GOT3 (cell line): ENCODE measurements at regions not wholly inside any gene's neighbourhood (a gene's known extent, or its start where the extent isn't known, plus 50 kb on each side); places are given as distances from the start of the nearest gene placed in this dataset.
"Not testable (repeated sequence)": the region's sequence is repeated elsewhere in the genome, so short reads cannot be mapped to it uniquely, and the experiment has no call there.

ENCODE experiments used
- DNase-seq: peaks from one replicate; lab custom pipeline; 2025; ENCODE audit warnings: mixed read lengths; lab: John Stamatoyannopoulos, UW

DNA sequence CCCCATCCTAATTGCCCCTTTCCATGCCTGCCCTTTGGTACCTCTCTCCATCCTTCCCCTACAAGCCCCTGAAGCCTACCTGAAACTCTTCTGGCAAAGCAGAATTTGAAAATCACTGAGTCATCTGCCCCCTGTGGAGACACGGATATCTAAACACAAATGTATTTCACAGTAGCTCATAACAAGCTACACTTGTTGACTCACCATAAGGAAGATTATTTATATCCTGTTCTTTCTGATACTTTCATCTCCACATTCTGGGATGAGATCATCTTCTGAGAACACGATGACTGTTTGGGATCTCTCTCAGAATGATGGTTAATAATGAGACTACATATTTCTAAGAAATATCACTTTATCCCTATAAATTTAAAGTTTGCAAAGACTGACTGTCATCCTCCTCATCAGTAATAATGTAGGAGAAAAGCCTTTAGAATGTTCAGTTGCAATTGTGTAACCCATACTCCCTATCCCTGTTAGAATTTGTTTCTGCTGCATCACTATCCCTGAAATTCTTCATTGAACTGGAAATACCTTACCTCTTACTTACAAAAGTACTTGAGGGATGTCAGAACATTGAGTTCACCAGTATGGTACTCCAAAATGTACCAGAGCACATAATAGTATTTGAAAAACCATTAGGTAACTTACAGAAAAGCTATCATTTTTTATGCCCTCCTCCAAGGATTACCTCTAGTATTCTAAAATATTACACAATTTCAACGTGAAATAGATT is 116.1 kb upstream of the IL12A start:
- no peak for DNase-seq

- DNase-seq = no peak
These were observed 113.5 kb upstream of the IL12A start for GRCh38 chr3:159875116-159875515.

- DNase-seq = no peak
These were observed 110.7 kb upstream of the IL12A start for GRCh38 chr3:159877924-159878323.

GRCh38 chr3:159879146-159879545 is 109.5 kb upstream of the IL12A start:
- DNase-seq = no peak

DNA sequence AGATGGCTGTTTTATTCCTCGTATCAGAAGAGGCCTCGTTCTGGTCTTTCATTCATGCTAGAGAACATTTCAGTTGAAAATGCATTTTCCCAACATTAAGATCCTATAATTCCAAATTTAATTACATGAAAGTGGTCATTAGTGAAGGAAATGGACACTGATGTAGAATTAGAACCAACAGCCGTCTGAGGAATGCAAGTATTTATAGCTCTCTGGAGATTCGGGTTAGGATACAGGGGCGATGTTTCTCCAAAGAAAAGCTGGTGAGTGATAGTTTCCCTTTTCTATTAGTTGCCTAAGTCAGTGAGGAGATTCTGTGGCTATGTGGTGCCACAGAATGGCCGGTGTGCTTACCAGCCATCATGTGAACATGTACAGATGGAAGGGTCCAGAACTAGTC is 109.0 kb upstream of the IL12A start:
- no peak for DNase-seq

DNA sequence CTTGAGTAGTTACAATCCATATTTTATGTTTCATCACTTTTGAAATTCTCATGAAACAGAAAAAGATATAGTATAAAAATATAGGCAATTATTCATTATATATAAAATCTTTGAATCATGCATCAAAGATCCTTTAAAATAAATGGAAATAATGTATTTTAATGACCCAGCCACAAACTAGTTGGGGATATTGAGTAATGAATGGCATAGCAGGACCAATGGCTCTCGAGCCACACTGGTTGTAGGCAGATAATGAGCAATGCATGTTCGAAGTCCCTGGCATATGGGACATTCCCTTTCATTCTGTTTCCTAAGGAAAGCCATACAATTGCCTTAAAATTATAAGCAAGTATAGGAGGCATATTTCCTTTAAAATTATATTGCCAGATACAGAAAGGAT is 107.4 kb upstream of the IL12A start:
- DNase-seq = no peak

DNA sequence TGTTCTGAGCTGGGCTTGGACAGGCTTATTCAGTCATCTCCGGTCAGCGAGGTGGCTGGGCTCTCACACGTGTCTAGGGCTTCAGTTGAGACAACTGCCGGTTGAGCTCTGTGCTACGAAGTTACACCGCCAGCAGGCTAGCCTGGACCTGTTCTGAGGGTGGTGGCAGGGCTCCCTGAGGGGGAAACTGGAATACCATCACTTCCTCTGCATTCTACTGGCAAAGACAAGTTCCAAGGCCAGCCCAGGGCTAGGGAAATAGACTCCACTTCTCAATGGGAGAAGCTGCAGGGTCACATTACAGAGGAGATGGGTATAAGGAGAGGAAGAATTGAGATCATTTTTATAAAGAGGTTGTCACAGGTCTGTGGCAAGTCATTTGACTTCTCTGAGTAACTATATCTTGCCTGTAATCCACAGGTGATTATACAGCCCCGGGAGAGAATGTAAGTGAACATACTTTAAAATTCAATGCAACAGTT is 106.8 kb upstream of the IL12A start:
- DNase-seq = no peak

DNA sequence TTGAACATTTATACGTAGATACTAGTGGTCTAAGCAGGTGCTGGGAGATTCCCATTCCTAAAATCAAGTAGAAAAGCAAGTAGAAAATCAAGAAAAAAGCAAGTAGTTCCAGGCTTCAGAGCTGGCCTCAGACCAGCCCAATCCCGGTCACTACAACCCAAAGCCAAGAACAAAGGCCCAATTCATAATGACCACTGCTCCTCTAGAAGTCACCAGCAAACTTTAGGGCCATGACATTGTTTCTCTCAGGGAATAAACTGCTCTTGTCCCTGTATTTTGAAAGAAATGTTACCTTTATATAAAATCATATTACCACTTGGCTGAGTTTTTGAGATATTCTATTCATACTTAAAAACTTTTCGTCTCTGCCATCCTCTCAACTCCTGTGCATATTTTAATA is 106.3 kb upstream of the IL12A start:
- DNase-seq = no peak

- no peak for DNase-seq
These were observed 105.5 kb upstream of the IL12A start for GRCh38 chr3:159882790-159883779.

DNA sequence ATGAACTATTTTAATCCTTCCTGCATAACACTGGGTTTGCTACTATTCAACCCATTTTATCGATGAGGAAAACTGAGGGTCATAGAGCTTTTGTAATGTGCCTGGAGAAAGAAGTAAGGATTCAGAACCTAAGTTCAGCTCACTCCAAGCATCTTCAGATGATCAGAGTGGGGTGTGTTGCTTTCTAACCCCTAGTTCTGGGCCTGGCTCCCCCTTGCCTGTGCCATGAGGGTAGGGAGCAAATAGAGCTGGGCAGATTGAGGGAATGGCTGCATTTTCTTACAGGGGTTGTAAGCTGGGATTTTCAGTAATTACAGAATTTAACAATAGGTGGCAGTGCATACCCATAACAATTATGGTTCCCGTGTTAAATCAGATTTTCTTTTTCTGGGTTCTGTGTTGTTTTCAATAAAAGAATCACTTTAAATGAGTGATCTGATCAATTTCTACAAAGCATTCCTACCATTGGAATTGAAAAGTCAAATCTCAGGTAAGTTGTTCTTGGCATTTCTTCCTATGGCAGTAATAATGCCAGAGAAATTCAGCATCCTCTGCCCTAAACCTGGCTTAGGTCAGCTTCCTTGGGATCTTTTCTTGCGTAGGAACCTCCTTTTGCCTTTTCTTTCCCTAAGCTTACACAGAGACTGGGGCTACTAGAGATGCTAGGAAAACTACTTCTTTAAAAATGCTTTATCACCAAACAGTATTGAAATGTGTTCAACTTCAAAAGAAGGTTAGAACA is 103.8 kb upstream of the IL12A start:
- DNase-seq = no peak

- no peak for DNase-seq
These were observed 102.6 kb upstream of the IL12A start for GRCh38 chr3:159886050-159886449.

DNA sequence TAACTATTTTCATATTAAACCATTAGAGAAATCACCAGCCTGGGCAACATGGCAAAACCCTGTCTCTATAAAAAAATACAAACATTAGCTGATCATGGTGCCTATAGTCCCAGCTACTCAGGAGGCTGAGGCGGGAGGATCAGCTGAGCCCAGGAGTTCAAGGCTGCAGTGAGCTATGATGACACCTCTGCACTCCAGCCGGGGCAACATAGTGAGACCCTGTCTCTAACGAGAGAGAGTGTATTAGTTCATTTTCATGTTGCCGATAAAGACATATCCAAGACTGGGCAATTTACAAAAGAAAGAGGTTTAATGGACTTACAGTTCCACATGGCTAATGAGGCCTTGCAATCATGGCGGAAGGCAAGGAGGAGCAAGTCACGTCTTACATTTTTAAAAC is 102.1 kb upstream of the IL12A start:
- DNase-seq = not testable (repeated sequence)

GRCh38 chr3:159887168-159887567 is 101.5 kb upstream of the IL12A start:
- no peak for DNase-seq

DNA sequence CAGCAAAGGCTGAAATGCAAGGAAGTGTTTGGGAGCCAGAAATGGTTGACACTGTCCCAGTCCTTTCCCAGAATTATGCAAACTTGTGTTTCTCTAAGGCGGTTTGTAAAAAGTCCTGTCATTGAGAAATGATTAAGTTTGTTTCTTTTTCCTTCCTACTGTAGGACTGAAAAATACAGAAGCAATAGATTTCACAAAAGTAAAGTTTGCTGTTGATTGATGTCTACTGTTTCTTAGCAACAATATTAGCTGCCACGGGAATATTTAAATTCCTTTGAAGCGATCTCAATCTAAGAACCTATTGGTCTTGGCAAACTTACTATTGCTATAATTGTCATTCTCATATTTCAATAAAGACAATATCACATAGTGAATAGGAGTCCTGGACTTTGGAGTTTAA is 100.7 kb upstream of the IL12A start:
- no peak for DNase-seq

DNA sequence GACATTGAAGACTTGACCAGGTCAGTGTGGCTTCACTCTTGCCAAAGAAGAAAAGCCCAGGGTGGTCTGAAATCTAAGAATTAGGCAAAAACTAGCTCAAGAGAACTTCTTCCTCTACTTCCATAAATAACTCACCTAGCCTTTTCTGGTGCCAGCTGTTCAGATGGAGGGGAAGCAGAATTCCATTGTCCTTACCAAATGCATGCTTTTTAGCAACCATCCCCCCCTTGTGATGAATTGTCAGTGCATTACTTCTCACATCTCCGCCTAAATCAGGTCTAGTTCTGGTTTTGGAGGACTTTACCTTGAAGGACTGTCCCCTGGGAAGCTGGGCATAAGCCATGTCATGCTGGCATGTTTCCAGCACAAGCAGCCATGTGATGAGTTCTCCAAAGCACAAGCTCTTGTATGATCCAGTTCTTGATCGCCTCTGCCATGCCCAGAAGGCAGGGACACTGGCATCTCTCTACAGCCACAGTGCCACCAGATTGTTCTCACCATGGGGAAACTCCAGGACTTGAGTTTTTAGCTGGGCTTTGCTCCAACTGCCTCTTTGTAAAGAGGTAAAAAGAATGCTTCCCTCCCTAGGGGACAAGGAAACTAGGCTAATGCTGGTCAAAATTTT is 96.4 kb upstream of the IL12A start:
- no peak for DNase-seq

- DNase-seq = no peak
These were observed 95.8 kb upstream of the IL12A start for GRCh38 chr3:159892801-159893200.

DNA sequence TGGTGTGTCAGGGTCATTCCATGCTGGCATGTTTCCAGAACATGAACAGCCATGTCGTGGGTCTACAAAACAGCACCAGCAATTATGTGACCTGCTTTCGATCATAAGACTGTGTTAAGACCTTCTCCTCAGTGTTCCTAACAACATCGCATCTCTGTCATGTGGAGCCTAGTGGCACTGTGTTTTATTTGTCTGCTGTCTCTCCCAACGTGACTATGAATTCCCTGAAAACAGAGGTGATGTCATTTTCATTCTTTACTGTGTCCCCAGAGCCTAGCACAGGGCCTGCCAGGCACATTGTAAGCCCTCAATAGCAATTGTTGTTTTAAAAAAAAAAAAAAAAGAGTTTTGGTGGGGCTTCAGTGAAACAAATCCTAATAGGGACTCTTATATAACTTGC is 94.2 kb upstream of the IL12A start:
- no peak for DNase-seq

DNA sequence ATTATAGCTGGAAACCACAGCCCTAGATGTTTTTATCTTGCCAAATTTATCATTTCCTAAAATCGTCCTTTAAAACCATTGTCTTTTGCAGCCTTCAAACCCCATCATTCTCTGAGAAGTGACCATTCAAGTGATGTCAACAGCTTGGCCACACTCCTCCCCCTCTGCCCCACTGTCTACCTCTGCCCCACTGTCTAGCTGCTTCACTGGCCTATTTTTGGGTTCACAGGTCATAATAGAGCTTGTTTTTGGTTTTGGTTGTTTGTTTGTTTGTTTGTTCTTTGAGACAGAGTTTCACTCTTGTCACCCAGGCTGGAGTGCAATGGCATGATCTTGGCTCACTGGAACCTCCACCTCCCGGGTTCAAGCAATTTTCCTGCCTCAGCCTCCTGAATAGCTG is 93.2 kb upstream of the IL12A start:
- DNase-seq = no peak

- DNase-seq = no peak
These were observed 92.1 kb upstream of the IL12A start for GRCh38 chr3:159896543-159896942.

- no peak for DNase-seq
These were observed 91.1 kb upstream of the IL12A start for GRCh38 chr3:159897331-159898075.

DNA sequence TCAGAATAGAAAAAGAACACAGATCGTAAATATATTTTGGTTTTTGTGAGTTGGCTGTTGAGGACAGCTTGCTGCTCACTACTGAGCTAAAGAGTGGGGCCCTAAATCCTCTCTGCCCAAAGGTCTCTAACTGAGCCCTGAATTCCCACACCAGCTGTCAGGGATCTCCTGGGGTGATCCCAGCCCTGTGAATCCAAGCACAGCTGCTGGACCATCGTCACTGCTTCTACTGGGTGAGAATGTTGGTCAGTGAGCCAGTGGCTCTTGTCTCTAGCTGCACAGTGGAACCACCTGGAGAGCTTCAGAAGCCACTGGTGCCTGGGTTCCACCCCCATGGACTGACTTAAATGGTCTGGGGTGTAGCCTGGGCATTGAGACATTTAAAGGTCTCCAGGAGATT is 90.5 kb upstream of the IL12A start:
- no peak for DNase-seq
